Activated CD4-positive, alpha-beta T cell treated with anti-CD3 and anti-CD28 coated beads, Interleukin-2, amount 50 U/mL, for 16 hours (primary cell): ENCODE measurements at regions not wholly inside any gene's neighbourhood (a gene's known extent, or its start where the extent isn't known, plus 50 kb on each side); places are given as distances from the start of the nearest gene placed in this dataset.
"Not testable (repeated sequence)": the region's sequence is repeated elsewhere in the genome, so short reads cannot be mapped to it uniquely, and the experiment has no call there.

ENCODE experiments used
- DNase-seq: peaks from one replicate; pipeline ENCODE4 v3.0.0-alpha.2; 2020

GRCh38 chr4:125620066-125620860 lies 305.5 kb downstream of the FAT4 start:
- no peak for DNase-seq

GRCh38 chr4:125624951-125625350 lies 310.2 kb downstream of the FAT4 start:
- DNase-seq: no peak

GRCh38 chr4:125626946-125627345 lies 312.2 kb downstream of the FAT4 start:
- DNase-seq: no peak

GRCh38 chr4:125639182-125639621 lies 324.4 kb downstream of the FAT4 start:
- DNase-seq: no peak

- DNase-seq: no peak
These were observed 326.9 kb downstream of the FAT4 start for GRCh38 chr4:125641611-125642010.

GRCh38 chr4:125642645-125643044 lies 327.9 kb downstream of the FAT4 start:
- DNase-seq: no peak

- no peak for DNase-seq
These were observed 334.7 kb downstream of the FAT4 start for GRCh38 chr4:125649452-125649851.

GRCh38 chr4:125650557-125650956 lies 335.8 kb downstream of the FAT4 start:
- no peak for DNase-seq

GRCh38 chr4:125651707-125652357 lies 337.1 kb downstream of the FAT4 start:
- not testable (repeated sequence) for DNase-seq

GRCh38 chr4:125658773-125659172 lies 344.0 kb downstream of the FAT4 start:
- no peak for DNase-seq

GRCh38 chr4:125663896-125664767 lies 349.4 kb downstream of the FAT4 start:
- DNase-seq: no peak

- DNase-seq: no peak
These were observed 351.9 kb downstream of the FAT4 start for GRCh38 chr4:125666635-125667034.

GRCh38 chr4:125676156-125676555 lies 361.4 kb downstream of the FAT4 start:
- DNase-seq: no peak

- DNase-seq: no peak
These were observed 361.8 kb downstream of the FAT4 start for GRCh38 chr4:125676583-125676982.

- no peak for DNase-seq
These were observed 363.0 kb downstream of the FAT4 start for GRCh38 chr4:125677665-125678307.

- no peak for DNase-seq
These were observed 365.2 kb downstream of the FAT4 start for GRCh38 chr4:125679989-125680388.

GRCh38 chr4:125681240-125681639 lies 366.5 kb downstream of the FAT4 start:
- DNase-seq: no peak

GRCh38 chr4:125682730-125683129 lies 368.0 kb downstream of the FAT4 start:
- no peak for DNase-seq

- no peak for DNase-seq
These were observed 374.1 kb downstream of the FAT4 start for GRCh38 chr4:125688841-125689240.

- DNase-seq: no peak
These were observed 375.1 kb downstream of the FAT4 start for GRCh38 chr4:125689805-125690204.

- DNase-seq: no peak
These were observed 378.5 kb downstream of the FAT4 start for GRCh38 chr4:125693228-125693627.

GRCh38 chr4:125702406-125702805 lies 387.7 kb downstream of the FAT4 start:
- DNase-seq: no peak

GRCh38 chr4:125703443-125703842 lies 388.7 kb downstream of the FAT4 start:
- no peak for DNase-seq
